SK-N-SH (cell line): ENCODE measurements at regions not wholly inside any gene's neighbourhood (a gene's known extent, or its start where the extent isn't known, plus 50 kb on each side); places are given as distances from the start of the nearest gene placed in this dataset.

ENCODE experiments used
- CTCF ChIP-seq: fragments of 200-600 bp; sonication (generic); IDR thresholded peaks from 2 replicates; pipeline ENCODE4 v1.6.1; 2017; ENCODE audit warnings: antibody characterized with exemption, mild to moderate bottlenecking, moderate library complexity
- EP300 ChIP-seq, 2 experiments: IDR thresholded peaks; 2 replicates each; pipeline versions ENCODE4 v1.4.0 to v1.6.1; 2012; ENCODE audit warnings: borderline replicate concordance in 1 of 2, low read depth in 1 of 2, low read length in 1 of 2
- EZH2phosphoT487 ChIP-seq: fragments of 200-600 bp; sonication (generic); IDR thresholded peaks from 2 replicates; pipeline ENCODE4 v1.6.1; 2017; ENCODE audit warnings: low read depth, mixed run types, mild to moderate bottlenecking, antibody characterized with exemption, moderate library complexity, borderline replicate concordance
- MAX ChIP-seq: IDR thresholded peaks from 2 replicates; pipeline ENCODE4 v1.4.0; 2012; ENCODE audit warnings: low read depth
- MXI1 ChIP-seq: IDR thresholded peaks from 2 replicates; pipeline ENCODE4 v1.6.1; 2012; ENCODE audit warnings: mild to moderate bottlenecking, low read depth, low read length, improper control_type of control experiment
- PBX3 ChIP-seq: IDR thresholded peaks from 2 replicates; pipeline ENCODE4; 2012
- RAD21 ChIP-seq: IDR thresholded peaks from 2 replicates; pipeline ENCODE4 v1.6.1; 2012; ENCODE audit warnings: mild to moderate bottlenecking, low read length
- TAF1 ChIP-seq: IDR thresholded peaks from 2 replicates; pipeline ENCODE4 v1.6.1; 2012; ENCODE audit warnings: low read depth, mild to moderate bottlenecking, low read length, moderate library complexity, borderline replicate concordance
- TCF12 ChIP-seq: IDR thresholded peaks from 2 replicates; pipeline ENCODE4 v1.4.0; 2012
- YY1 ChIP-seq: IDR thresholded peaks from 2 replicates; pipeline ENCODE4 v1.4.0; 2012; ENCODE audit warnings: low read depth, mild to moderate bottlenecking
- ZBTB33 ChIP-seq: IDR thresholded peaks from 2 replicates; pipeline ENCODE4 v1.4.0; 2012; ENCODE audit warnings: low read depth, borderline replicate concordance
- TF ChIP-seq, protein P1 (sequence below): IDR thresholded peaks from 2 replicates; pipeline ENCODE4 v1.6.1; 2012; ENCODE audit warnings: mild to moderate bottlenecking, low read depth, low read length, moderate library complexity

- TF ChIP-seq CTCF (no peak), RAD21 (no peak), EZH2phosphoT487 (no peak), MAX (no peak), EP300 (IDR thresholded peaks at IDR 0.05; ENCODE audit: borderline replicate concordance in 1 of 2, low read depth in 1 of 2, low read length in 1 of 2) (no peak), MXI1 (no peak), YY1 (no peak), PBX3 (no peak), TAF1 (no peak), TCF12 (no peak), ZBTB33 (no peak)
- TF ChIP-seq, protein P1, sequence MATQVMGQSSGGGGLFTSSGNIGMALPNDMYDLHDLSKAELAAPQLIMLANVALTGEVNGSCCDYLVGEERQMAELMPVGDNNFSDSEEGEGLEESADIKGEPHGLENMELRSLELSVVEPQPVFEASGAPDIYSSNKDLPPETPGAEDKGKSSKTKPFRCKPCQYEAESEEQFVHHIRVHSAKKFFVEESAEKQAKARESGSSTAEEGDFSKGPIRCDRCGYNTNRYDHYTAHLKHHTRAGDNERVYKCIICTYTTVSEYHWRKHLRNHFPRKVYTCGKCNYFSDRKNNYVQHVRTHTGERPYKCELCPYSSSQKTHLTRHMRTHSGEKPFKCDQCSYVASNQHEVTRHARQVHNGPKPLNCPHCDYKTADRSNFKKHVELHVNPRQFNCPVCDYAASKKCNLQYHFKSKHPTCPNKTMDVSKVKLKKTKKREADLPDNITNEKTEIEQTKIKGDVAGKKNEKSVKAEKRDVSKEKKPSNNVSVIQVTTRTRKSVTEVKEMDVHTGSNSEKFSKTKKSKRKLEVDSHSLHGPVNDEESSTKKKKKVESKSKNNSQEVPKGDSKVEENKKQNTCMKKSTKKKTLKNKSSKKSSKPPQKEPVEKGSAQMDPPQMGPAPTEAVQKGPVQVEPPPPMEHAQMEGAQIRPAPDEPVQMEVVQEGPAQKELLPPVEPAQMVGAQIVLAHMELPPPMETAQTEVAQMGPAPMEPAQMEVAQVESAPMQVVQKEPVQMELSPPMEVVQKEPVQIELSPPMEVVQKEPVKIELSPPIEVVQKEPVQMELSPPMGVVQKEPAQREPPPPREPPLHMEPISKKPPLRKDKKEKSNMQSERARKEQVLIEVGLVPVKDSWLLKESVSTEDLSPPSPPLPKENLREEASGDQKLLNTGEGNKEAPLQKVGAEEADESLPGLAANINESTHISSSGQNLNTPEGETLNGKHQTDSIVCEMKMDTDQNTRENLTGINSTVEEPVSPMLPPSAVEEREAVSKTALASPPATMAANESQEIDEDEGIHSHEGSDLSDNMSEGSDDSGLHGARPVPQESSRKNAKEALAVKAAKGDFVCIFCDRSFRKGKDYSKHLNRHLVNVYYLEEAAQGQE: no peak
Observed at GRCh38 chr1:242824435-242824834, 299.9 kb upstream of the PLD5 start.
